HL-60 (cell line): ENCODE measurements at regions not wholly inside any gene's neighbourhood (a gene's known extent, or its start where the extent isn't known, plus 50 kb on each side); places are given as distances from the start of the nearest gene placed in this dataset.

Experiments used
- DNase-seq, 2 experiments: peaks; one replicate each; pipeline ENCODE4 v3.0.0-alpha.2; 2010 to 2020; ENCODE audit warnings: low read depth in 1 of 2, low spot score in 1 of 2
- H3K27ac ChIP-seq: fragments of 250-450 bp; sonication (Bioruptor Pico); replicated peaks from 2 replicates; pipeline ENCODE4 v1.5.1; 2020; ENCODE audit warnings: mild to moderate bottlenecking, moderate library complexity
- H3K27me3 ChIP-seq: fragments of 250-450 bp; sonication (Bioruptor Pico); 2 replicates; pipeline ENCODE4 v1.5.1; 2021; ENCODE audit warnings: mild to moderate bottlenecking, moderate library complexity; ENCODE audit not compliant: insufficient read depth, poor library complexity, severe bottlenecking
- H3K4me3 ChIP-seq: replicated peaks from 2 replicates; pipeline ENCODE4 v1.5.1; 2011; ENCODE audit warnings: mild to moderate bottlenecking, control low read depth, low read length; ENCODE audit not compliant: insufficient read depth
- CTCF ChIP-seq: IDR thresholded peaks from one replicate; pipeline ENCODE4 v1.5.1; 2011; ENCODE audit warnings: low read length, control low read depth, inconsistent platforms; ENCODE audit not compliant: insufficient read depth
- GABPA ChIP-seq: IDR thresholded peaks from 2 replicates; pipeline ENCODE4 v1.6.1; 2012; ENCODE audit warnings: low read depth
- POLR2AphosphoS5 ChIP-seq: IDR thresholded peaks from 2 replicates; pipeline ENCODE4 v1.6.1; 2012; ENCODE audit warnings: low read depth
- SPI1 ChIP-seq: IDR thresholded peaks from 2 replicates; pipeline ENCODE4 v1.6.1; 2012; ENCODE audit warnings: low read depth, mild to moderate bottlenecking, borderline replicate concordance
- TF ChIP-seq, protein P1 (sequence below): IDR thresholded peaks from 2 replicates; pipeline ENCODE4 v1.6.1; 2012; ENCODE audit warnings: low read depth; ENCODE audit not compliant: insufficient replicate concordance

- no peak for TF ChIP-seq SPI1
- no peak for TF ChIP-seq CTCF
- Histone ChIP-seq H3K27me3 (no peaks in the 10 kb centered on the region), H3K27ac (peak overlapping the region; percentile 37), H3K4me3 (no peak overlapping the region)
- peak; percentile 51 to 80 for DNase-seq
Observed at GRCh38 chr21:27269644-27270043, 302.8 kb upstream of the ADAMTS5 start.

DNA sequence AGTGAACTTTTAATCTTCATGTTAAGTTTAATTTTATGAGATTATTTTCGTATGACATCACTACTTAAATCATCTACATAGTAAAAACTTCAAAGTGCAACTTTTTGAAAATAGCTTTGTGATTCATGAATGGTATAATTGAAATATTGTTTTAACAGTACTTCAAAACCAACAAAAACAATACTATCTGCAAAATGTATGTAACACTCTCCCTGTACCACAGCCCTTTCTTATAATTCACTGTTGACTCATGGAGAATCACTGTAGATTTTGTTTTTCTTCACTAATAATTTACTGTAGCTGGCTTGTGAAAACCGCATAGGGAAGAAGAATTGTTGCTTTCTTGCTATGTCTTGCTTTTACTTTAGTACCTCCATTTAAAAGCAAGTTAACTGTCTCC, 301.4 kb upstream of the ADAMTS5 start:
- TF ChIP-seq, protein P1, sequence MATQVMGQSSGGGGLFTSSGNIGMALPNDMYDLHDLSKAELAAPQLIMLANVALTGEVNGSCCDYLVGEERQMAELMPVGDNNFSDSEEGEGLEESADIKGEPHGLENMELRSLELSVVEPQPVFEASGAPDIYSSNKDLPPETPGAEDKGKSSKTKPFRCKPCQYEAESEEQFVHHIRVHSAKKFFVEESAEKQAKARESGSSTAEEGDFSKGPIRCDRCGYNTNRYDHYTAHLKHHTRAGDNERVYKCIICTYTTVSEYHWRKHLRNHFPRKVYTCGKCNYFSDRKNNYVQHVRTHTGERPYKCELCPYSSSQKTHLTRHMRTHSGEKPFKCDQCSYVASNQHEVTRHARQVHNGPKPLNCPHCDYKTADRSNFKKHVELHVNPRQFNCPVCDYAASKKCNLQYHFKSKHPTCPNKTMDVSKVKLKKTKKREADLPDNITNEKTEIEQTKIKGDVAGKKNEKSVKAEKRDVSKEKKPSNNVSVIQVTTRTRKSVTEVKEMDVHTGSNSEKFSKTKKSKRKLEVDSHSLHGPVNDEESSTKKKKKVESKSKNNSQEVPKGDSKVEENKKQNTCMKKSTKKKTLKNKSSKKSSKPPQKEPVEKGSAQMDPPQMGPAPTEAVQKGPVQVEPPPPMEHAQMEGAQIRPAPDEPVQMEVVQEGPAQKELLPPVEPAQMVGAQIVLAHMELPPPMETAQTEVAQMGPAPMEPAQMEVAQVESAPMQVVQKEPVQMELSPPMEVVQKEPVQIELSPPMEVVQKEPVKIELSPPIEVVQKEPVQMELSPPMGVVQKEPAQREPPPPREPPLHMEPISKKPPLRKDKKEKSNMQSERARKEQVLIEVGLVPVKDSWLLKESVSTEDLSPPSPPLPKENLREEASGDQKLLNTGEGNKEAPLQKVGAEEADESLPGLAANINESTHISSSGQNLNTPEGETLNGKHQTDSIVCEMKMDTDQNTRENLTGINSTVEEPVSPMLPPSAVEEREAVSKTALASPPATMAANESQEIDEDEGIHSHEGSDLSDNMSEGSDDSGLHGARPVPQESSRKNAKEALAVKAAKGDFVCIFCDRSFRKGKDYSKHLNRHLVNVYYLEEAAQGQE: no peak
- TF ChIP-seq GABPA (no peak), POLR2AphosphoS5 (no peak), SPI1 (no peak), CTCF (no peak)
- no peak for DNase-seq
- Histone ChIP-seq H3K27me3 (no peaks in the 10 kb centered on the region), H3K27ac (no peak overlapping the region), H3K4me3 (no peak overlapping the region)

DNA sequence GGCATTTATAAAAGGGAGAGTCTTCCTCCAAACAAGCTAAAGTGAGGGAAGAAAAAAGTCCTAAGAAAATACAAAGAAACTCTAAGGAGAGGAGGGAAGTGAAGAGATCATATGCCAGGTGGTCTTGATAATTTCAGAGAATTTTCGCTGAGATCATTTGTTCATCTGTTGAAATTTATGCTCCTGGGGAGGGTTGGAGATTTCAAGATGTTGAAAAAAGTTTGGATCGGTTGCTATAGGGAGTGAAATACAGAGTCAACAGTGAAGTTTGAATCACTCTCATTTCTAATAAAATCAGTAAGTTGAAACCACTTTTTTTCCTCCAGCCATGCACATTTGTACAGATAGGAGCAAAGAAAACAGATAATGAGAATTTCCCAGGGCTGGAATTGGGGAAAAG, 299.1 kb upstream of the ADAMTS5 start:
- Histone ChIP-seq H3K27ac (no peak overlapping the region), H3K4me3 (no peak overlapping the region), H3K27me3 (no peaks in the 10 kb centered on the region)
- DNase-seq: no peak
- TF ChIP-seq, protein P1: no peak
- TF ChIP-seq GABPA (no peak), SPI1 (no peak), POLR2AphosphoS5 (no peak), CTCF (no peak)

GRCh38 chr21:27265492-27265891, 298.6 kb upstream of the ADAMTS5 start:
- Histone ChIP-seq H3K4me3 (no peak overlapping the region), H3K27ac (no peak overlapping the region), H3K27me3 (no peaks in the 10 kb centered on the region)
- TF ChIP-seq, protein P1: no peak
- TF ChIP-seq SPI1 (no peak), CTCF (no peak), GABPA (no peak), POLR2AphosphoS5 (no peak)
- DNase-seq: no peak
